NCI-H2107 (cell line): ENCODE measurements at regions not wholly inside any gene's neighbourhood (a gene's known extent, or its start where the extent isn't known, plus 50 kb on each side); places are given as distances from the start of the nearest gene placed in this dataset.

ENCODE experiments used
- DNase-seq: peaks from one replicate; lab custom pipeline; 2025; lab: John Stamatoyannopoulos, UW

DNA sequence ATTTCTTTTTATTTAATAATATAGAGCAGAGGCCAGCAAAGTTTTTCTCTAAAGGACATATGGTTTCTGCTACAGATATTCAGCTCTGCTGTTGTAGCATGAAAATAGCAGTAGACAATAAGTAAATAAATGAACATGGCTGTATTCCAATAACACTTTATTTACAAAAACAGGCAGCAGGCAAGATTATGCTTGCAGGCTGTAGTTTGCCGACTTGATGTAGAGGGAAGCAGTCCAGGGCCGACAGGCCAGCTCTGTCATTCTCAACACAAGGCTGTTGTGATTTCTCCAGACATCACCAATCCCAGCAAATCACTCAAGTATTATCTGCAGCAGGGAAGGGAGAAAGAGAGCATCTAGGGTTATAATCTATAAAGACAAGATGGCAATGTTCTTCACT lies 1062.5 kb upstream of the PCDH9 start:
- no peak for DNase-seq

DNA sequence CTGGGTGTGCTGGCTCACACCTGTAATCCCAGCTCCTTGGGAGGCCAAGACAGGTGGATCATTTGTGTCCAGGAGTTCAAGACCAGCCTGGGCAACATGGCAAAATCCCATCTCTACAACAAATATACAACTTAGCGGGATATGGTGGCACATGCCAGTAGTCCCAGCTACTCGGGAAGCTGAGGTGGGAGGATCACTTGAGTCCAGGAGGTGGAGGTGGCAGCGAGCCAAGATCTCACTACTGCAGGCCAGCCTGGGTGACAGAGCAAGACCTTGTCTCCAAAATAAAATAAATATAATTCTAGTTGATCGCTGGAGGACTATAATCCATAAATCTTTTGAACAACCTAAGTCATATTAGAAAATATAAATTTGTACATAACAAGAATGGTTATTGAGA lies 1061.5 kb upstream of the PCDH9 start:
- DNase-seq: no peak

DNA sequence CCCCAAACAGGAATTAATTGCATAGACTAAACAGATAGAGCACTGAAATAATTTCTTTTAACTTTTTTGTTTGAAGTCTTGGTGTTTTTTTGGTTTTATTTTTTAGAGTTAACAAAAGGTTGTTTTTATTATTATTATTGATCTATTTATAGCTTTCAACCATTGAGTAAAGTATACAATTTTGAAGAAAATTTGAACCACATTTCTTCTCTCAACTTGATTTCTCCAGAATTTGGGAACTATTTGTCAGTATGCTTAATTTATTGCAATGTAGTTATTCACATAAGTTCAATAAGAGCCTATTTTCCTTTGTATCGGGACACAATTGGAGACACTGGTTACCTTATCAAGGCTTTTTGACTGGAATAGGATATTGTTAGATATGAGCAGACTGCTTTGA lies 1045.6 kb upstream of the PCDH9 start:
- no peak for DNase-seq

DNA sequence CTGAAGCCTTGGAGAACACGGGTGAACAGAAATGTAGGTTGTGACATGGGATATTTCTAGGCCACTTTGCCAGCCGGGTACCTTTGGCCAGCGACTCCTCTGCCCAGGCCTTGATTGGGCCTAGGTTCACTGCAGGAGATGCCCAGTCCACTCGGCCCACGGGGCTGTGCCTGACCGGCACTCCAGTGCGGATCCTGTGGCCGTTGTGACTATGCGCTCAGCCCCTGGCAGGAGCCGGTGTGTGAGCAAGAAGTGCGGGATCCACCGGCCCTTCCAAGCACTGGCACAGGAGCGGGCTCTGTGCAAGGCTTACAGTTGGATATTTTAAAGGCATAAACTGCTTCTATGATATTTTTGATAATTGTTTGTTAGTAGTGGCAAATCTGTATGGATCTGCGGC lies 1042.5 kb upstream of the PCDH9 start:
- DNase-seq: no peak

DNA sequence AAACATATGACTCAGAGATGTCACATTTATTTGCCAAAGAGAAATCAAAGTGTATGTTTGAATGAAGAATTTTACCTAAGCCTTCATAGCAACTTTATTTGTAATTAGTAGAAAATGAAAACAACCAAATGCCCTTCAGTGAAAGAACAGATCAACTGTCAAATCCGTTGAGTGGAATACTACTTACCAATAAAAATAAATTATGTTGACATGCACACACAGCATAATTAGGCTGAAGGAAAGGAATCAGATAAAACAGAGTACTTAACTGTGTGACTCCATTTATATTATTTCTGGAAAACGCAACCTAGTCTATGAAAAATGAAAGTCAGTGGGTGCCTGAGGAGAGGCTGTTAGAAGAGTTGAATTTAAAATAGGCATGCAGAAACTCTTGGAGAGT lies 1034.6 kb upstream of the PCDH9 start:
- no peak for DNase-seq

DNA sequence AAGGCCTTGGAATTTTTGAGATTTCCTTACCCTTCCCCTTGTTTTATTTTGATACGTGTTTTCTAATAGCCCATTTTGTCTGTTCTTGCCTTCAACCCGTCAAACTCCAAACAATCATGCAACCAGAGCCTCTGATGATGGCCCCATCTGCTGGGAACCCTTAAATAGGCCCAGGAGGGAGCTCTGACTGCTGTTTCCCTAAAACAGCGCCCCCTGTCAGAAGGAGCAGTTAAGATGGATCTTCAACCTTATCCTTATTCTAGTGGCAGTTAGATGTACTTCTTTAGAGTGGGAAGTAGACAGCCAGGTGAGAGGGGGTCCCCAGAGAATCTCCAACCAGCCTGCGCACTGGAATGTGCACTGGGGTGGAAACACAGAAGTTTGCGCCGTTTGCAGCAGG lies 1031.0 kb upstream of the PCDH9 start:
- DNase-seq: no peak

DNA sequence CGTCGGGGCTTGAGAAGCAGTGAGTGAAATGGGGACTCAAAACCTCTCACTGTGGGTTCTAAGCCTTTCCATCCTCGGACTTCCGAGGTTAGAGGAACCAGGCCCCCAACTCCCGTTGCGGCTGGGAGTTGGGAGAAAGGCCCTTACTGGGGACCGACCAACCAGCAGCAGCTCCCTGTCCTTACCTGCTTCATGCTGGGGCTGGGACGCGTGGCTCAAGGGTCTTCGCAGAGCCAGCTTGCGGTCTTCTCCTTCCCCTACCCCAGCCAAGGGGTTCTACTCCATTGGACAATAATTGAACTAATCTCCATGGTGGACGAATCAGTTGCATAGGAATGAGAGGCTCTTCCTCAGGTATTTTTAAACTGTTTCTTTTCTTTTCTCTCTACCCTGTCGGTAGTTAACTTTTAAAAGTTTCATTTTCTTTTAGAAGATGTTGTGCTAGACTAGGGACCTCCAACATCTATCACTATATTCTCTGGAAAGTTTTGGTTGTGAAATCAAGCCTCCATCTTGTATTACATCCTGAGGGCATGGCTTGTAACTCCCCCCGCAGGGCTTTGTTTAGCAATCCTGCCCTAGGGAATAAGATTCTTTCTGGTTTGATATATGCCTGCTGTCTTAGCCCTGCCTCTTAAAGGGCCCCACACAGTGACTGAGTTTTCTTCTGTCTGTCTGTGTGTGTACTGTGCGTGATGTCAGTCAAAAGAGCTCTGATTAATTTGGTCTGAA lies 1027.1 kb upstream of the PCDH9 start:
- no peak for DNase-seq

DNA sequence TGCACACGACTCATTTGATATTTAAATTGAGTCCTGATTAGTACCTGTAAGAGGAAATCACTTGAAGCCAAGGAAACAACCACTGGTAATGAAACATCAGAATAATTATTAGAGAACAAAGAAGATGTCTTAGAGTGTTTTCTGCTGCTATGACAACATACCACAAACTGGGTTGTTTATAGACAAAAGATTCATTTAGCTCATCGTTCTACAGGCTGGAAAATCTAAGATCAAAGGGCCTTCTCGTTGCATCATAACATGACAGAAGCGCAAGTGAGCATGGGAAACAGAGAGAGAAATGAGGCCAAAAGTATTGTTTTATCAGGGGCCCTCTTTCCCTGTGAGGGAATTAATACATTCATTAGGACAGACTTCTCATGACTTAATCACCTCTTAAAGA lies 1024.0 kb upstream of the PCDH9 start:
- DNase-seq: no peak

DNA sequence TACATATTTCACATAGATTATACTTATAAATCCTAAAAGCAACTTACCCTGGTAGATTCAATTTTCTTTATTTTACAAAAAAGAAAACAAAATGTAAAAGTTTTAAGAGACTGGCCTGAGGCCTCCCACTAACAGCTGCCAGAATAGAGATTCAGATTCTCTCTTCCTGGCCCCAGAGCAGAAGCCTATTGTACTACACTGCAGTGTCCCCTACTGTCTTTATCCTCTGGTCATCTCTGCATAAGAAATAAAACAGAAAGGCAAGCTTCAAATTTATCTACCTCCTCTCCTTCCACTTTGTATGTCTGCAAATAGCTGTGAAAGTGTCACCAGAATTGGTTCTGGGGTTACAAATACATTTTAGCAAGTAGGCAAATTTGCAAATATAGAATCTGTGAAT lies 1004.1 kb upstream of the PCDH9 start:
- no peak for DNase-seq

DNA sequence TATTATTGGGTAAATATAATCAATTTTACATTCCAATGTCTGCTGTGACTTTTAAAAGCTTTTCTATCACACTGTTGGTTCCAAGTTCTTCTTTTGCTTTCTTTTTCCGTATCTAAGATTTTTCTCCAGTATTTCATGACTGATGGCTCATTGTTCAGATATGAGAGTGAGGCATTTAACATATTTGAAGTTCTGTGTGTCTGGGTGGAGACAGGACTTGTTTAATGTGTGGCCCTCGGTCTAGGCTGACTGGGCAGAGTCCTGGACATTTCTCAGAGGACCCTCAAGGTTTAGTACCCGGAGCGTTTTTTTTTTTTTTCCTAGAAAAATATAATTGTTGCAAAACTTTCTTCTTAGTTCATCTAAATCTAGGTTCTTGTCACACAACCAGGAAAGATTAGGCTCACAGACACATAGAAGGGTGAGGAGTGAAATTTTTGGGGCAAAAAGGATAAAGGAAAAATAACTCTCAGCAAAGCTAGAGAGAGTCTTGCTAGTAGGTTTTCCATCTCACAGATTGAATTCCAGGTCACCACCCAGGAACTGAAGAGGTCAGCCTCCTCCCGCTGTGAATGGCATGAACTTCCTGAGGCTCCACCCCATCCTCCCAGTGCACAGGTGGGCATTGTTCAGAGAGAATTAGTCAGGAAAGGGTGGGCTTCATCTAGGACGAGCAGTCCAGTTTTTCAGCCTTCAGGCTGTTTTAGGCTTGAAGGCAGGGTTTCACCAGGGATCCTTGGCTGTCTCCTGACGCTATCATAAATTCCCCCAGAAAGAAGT lies 1002.4 kb upstream of the PCDH9 start:
- no peak for DNase-seq

DNA sequence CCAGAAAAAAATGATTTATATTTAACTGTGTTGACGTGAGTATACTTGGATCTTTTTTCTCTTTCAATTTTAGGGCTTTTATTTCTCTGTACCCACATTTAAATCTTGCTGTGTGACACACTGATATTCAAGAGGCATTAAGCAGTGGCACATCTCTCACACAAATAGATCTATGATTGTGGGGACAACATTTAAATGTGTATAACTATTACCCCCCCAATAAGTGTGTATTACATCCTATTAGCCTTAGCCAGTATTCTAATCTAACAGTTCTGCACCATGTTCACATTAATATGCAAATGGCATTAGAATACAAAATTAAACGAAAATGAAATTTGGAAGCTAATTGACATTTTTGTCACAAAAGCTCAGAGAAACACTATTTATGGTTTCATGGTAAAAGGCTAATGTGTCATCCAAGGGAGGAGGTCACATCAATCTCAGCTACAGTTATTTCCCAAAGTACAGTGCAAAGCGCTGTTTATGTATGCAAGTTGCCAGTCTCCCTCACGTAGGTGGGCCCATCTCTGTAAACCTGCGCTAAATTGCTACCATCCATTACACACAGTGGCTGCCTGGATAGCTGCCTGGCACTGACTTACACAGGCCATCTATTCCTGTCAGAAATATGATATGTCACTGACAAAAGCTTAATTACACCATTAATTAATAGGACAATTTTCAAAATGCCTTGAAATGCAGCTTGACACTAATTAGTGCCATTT lies 984.7 kb upstream of the PCDH9 start:
- no peak for DNase-seq

DNA sequence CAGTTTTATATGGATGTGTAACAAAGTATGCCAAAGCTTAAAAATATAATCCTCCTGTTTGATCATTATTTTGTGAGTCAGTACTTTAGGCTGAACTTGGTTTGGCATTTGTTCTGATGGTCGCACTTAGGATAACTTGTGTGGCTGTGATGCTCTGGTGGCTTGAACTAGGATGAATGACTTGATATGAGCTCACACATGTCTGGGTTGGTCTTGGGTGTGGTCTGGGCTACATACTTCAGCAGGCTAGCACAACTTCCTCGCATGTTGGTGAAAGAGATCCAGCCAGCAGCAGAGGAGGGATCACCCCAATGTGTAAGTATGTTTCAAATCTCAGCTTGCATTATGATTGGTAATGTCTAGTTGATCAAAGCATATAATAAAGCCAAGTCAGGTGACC lies 969.1 kb upstream of the PCDH9 start:
- DNase-seq: no peak

DNA sequence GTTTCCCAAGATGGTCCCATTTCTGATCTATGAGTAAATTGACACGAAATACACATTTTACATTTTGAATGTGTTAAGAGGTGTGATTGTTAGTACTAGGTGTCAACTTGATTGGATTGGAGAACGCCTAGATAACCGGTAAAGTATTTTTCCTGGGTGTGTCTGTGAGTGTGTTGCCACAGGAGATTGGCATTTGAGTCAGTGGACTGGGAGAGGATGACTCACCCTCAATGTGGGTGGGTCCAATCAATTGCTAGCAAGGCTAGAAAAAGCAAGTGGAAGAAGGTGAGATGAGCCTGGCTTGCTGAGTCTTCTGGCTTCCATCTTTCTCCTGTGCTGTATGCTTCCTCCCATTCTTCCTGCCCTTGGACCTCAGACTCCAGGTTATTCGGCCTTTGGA lies 960.7 kb upstream of the PCDH9 start:
- DNase-seq: no peak

DNA sequence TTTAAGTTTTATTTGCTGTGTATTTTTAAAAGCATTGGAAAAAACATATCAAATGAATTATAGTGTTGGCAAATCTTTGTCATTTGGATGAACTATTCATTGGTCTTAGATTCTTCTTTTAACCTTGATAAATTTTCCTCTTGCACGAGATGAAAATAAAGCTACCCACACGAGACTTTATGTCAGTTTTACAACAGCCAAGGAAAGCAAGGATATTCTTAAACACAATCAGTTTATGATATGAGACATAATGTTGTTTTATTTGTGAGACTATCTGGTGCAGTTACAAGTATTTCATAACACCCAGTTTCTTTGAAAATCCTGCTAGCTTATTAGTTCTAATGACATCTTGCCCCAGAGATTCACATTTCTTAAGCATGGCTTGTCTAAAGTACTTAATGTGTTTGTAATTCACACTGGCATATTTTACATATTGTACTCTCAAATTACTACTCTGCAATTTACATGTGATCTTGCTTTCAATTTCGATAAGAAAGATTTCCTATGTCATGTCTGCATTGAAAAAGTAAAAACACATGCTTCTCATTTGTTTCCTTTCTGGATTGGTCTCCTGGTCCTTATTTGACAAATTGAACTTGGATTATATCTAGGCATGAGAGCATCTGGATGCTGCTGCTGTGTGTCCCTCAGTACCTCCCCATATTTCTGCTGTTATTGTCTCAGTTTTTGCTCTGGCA lies 955.5 kb upstream of the PCDH9 start:
- no peak for DNase-seq

DNA sequence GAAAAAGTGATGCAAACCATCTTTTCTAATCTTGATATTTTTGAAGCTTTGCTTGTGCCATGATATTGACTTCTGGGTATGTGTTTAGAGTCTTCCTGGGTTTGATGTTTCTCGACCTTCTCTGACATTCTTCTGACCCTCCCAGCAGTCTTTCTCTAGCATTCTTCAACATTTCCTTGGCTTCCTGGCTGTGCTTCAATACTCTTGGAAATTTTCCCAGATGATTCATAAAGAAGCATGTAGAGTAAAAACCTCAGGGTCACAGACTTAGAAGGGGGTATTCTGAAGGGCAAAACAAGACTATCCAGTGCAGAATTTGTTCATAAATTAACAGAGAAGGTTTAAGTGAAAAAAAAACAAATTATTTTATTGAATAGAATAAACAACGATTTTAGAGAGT lies 946.3 kb upstream of the PCDH9 start:
- no peak for DNase-seq

DNA sequence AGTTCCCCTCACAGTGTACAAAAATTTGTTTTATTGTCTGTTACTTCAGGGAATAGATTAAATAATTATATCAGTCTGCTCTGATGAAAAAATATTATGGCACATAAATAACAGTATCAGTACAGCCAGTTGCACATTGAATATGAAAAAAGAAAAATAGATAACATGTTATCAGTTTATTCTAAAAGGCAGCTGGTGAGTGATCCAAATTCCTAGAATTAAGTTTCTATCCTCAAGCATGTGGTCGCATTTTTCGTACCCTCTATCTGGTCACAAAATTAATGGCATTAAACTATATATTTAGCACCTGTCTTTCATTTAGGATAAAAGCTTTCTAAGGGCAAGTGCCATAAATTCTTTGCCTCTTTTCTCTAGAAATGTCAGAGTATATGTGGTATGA lies 944.8 kb upstream of the PCDH9 start:
- DNase-seq: no peak

DNA sequence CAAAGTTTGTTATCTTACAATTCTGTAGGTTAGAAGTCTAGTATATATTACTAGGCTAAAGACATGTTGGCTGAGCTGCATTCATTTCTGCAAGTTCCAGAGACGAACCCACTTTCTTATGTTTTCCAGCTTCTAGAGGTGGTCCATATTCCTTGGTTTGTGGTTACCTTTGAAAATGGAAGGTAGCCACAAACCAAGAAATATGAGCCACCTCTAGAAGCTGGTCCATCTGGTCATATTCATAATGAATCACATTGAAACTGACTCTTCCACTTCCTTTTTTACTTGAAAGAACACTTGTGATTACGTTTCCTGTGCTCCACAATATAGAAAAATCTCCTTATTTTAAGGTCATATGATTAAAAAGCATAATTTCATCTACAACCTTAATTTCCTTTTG lies 943.0 kb upstream of the PCDH9 start:
- DNase-seq: no peak

DNA sequence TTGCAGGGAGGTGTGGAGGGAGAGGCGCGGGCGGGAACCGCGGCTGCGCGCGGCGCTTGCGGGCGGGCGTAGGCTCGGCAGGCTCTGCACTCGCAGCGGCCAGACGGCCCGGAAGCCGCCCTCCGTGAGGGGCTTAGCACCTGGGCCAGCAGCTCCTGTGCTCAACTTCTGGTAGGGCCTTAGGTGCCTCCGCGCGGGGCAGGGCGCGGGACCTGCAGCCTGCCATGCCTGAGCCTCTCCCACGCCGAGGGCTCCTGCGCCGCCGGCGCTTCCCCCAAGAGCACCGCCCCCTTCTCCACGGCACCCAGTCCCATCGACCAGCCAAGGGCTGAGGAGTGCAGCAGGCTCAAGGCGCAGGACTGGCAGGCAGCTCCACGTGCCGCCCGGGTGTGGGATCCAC lies 940.8 kb upstream of the PCDH9 start:
- no peak for DNase-seq

DNA sequence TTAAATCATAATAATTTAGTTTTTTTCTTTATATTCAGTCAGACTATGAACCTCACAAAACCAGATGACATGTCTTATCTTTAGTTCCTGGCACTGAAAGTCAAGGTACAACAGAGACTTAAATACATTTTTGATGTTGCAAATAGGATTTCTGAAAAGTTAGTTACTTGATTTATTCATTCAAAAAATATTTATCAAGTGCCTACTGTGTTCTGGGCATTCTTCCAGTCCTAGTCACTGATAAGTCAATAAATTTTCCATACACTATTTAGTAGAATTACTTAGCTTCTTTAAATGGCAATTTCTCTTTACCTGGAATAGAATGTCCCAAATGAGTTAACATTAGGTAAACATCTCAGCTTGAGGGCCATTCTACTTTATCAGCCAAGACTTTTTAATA lies 938.3 kb upstream of the PCDH9 start:
- no peak for DNase-seq

DNA sequence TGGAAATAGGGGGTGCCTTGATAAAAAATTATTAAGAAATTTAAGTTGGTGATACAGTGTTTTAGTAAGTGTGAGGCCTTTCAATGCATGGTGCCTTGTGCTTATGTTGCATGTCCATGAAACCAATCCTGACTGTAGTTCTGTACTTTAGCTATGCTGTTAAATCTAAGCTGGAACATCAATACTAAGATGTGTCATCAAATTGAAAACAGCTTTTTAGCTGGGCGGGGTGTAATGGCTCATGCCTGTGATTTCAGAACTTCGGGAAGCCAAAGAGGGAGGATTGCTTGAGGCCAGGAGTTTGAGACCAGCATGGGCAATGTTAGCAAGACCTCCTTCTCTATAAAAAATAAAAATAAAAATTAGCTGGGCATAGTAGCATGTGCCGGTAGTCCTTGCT lies 930.3 kb upstream of the PCDH9 start:
- no peak for DNase-seq

DNA sequence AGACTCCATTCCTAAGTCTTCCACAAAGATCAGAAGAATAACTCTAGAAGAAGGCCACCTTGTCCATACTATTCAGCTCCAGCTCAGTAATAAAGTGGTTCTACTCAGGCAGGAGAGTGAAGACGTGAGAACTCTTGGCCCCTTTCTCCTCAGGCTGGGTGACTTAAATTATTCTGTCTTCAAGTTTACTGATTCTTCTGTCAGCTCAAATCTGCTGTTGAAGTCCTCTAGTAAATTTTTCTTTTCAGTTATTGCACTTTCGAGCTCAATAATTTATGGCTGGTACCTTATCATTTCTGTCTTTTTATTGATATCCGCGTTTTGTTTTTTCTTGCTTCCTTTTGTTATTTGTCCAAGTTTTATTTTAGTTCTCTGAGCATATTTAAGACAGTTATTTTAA lies 922.3 kb upstream of the PCDH9 start:
- no peak for DNase-seq

DNA sequence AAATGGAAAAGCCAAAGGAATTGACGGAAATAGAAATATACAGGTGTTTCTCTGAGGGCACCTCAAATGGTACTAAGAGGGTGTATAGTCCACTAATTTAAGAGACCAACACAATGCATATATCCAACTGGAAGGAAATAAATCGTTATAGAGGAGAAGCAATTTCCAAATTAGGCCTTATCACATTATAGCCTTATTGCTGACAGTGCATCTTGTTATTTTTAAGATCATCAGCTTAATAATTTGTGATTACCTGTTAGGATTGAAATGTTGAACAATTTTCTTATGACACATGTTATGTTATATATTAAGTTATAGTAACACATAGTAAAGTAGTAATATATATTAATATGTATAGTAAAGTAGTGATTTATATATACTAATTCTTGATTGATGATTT lies 915.7 kb upstream of the PCDH9 start:
- DNase-seq: no peak
